Panc1 (cell line): ENCODE measurements at regions not wholly inside any gene's neighbourhood (a gene's known extent, or its start where the extent isn't known, plus 50 kb on each side); places are given as distances from the start of the nearest gene placed in this dataset.

Experiments
- ATAC-seq: fragments of 200-7000 bp; cut with Tn5 transposase; 2 replicates; pipeline ENCODE4 v1.9.1; 2020; ENCODE audit warnings: mild to moderate bottlenecking, moderate library complexity
- BruUV-seq: library from RNA; stranded (reverse); fragments of 400-500 nt; replicated peaks from 2 replicates; lab custom pipeline; 2021; lab: Mats Ljungman, UMichigan
- CTCF ChIA-PET: fragments of 300-600 bp; sonication (Branson Sonifier 250); formaldehyde crosslinking; loops from one replicate; lab custom pipeline; 2022; ENCODE audit warnings: antibody characterized with exemption; lab: Charles Lee
- POLR2A ChIA-PET: fragments of 300-600 bp; sonication (Branson Sonifier 250); formaldehyde crosslinking; loops from one replicate; lab custom pipeline; 2022; ENCODE audit warnings: antibody characterized with exemption; lab: Charles Lee
- DNase-seq: peaks from one replicate; pipeline ENCODE4 v3.0.0-alpha.2; 2010; ENCODE audit warnings: low read depth, low spot score
- H3K27ac ChIP-seq: 2 replicates; pipeline ENCODE4 v1.5.1; 2011; ENCODE audit warnings: mild to moderate bottlenecking, low read length, inconsistent platforms
- H3K27me3 ChIP-seq: fragments of 200-500 bp; sonication (Bioruptor generic); 2 replicates; pipeline ENCODE4 v1.6.0; 2014; ENCODE audit warnings: low read length, inconsistent platforms; ENCODE audit not compliant: control insufficient read depth, insufficient read depth
- H3K36me3 ChIP-seq: fragments of 200-500 bp; sonication (Bioruptor generic); 2 replicates; pipeline ENCODE4 v1.5.1; 2014; ENCODE audit warnings: inconsistent platforms, mild to moderate bottlenecking, low read length, moderate library complexity; ENCODE audit not compliant: control insufficient read depth, insufficient read depth
- H3K4me1 ChIP-seq: 2 replicates; pipeline ENCODE4 v1.5.1; 2011; ENCODE audit warnings: inconsistent platforms, mild to moderate bottlenecking, low read length, moderate library complexity; ENCODE audit not compliant: control insufficient read depth, insufficient read depth
- H3K4me3 ChIP-seq, 2 experiments: 2 replicates each; pipeline ENCODE4 v1.5.1; 2011 to 2012; ENCODE audit warnings: low read depth in 2 of 2, low read length in 2 of 2, mild to moderate bottlenecking in 2 of 2, inconsistent platforms in 1 of 2, moderate library complexity in 1 of 2
- H3K9me3 ChIP-seq: fragments of 200-500 bp; sonication (Bioruptor generic); 2 replicates; pipeline ENCODE4 v1.5.1; 2014; ENCODE audit warnings: low read depth, mild to moderate bottlenecking, inconsistent platforms, low read length, moderate library complexity; ENCODE audit not compliant: control insufficient read depth, insufficient read depth
- POLR2AphosphoS5 ChIP-seq: IDR thresholded peaks from 2 replicates; pipeline ENCODE4 v1.6.1; 2012; ENCODE audit warnings: mild to moderate bottlenecking, low read depth, low read length, moderate library complexity
- REST ChIP-seq, 2 experiments: IDR thresholded peaks; 2 replicates each; pipeline ENCODE4 v1.6.1; 2011 to 2012; ENCODE audit warnings: low read depth in 2 of 2, control low read depth in 1 of 2, low read length in 1 of 2, mild to moderate bottlenecking in 1 of 2, moderate library complexity in 1 of 2; ENCODE audit not compliant: insufficient read depth in 1 of 2
- SIN3A ChIP-seq: IDR thresholded peaks from 2 replicates; pipeline ENCODE4 v1.6.1; 2012; ENCODE audit warnings: low read depth, mild to moderate bottlenecking, low read length, moderate library complexity, borderline replicate concordance; ENCODE audit not compliant: insufficient read depth
- TCF7L2 ChIP-seq: IDR thresholded peaks from 2 replicates; pipeline ENCODE4 v1.6.1; 2011; ENCODE audit warnings: mild to moderate bottlenecking, low read depth, low read length, inconsistent platforms
- in situ Hi-C: cut with HindIII; loops from 2 replicates; pipeline ENCODE4 v1.10.0; 2016; ENCODE audit warnings: low sequenced_read_pairs, low pct_unique_long_range_greater_than_20kb
- intact Hi-C: fragments of 100-400 bp; cut with micrococcal nuclease; formaldehyde crosslinking; loops from one replicate; pipeline ENCODE4 v1.10.0; 2022; ENCODE audit not compliant: unreplicated experiment
- TF ChIP-seq, protein P1 (sequence below): fragments of 450-650 bp; IDR thresholded peaks from 2 replicates; pipeline ENCODE4 v1.5.1; 2017; ENCODE audit warnings: mild to moderate bottlenecking

DNA sequence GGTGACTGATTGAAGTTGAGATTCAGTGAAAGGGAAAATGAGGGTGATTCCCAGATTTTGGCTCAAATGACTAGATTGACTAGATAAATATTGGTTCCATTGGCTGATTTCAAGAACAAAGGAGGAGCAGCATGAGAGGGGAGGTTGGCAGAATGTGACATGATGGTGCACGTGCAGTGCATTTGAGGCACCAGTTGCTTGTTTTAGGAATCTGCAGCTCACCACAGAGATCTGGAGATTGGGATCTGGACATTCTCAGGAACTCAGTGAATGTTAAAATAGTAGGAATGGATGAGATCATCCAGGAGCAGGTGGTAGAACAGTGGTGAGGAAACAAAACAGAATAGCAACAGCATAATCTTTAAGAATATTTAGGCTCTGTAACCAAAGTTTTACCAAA lies 496.3 kb downstream of the DHX35 start:
- BruUV-seq: no TSS peak
- no peak for TF ChIP-seq POLR2AphosphoS5
- TF ChIP-seq REST (IDR thresholded peaks at IDR 0.05; ENCODE audit: insufficient read depth in 1 of 2, low read depth in 2 of 2, low read length in 1 of 2): no peak
- no peak for TF ChIP-seq SIN3A
- TF ChIP-seq, protein P1, sequence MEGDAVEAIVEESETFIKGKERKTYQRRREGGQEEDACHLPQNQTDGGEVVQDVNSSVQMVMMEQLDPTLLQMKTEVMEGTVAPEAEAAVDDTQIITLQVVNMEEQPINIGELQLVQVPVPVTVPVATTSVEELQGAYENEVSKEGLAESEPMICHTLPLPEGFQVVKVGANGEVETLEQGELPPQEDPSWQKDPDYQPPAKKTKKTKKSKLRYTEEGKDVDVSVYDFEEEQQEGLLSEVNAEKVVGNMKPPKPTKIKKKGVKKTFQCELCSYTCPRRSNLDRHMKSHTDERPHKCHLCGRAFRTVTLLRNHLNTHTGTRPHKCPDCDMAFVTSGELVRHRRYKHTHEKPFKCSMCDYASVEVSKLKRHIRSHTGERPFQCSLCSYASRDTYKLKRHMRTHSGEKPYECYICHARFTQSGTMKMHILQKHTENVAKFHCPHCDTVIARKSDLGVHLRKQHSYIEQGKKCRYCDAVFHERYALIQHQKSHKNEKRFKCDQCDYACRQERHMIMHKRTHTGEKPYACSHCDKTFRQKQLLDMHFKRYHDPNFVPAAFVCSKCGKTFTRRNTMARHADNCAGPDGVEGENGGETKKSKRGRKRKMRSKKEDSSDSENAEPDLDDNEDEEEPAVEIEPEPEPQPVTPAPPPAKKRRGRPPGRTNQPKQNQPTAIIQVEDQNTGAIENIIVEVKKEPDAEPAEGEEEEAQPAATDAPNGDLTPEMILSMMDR: no peak
- no peak for TF ChIP-seq TCF7L2
- CTCF ChIA-PET: no interaction called here
- Histone ChIP-seq H3K4me3 (no peak overlapping the region), H3K27me3 (no peaks in the 10 kb centered on the region), H3K9me3 (no peaks in the 10 kb centered on the region), H3K27ac (no peak overlapping the region), H3K4me1 (no peaks in the 10 kb centered on the region), H3K36me3 (no peaks in the 10 kb centered on the region)
- intact Hi-C loops (no loop called here), in situ Hi-C loops (no loop called here)
- POLR2A ChIA-PET: no interaction called here
- ATAC-seq (no peak), DNase-seq (no peak)

DNA sequence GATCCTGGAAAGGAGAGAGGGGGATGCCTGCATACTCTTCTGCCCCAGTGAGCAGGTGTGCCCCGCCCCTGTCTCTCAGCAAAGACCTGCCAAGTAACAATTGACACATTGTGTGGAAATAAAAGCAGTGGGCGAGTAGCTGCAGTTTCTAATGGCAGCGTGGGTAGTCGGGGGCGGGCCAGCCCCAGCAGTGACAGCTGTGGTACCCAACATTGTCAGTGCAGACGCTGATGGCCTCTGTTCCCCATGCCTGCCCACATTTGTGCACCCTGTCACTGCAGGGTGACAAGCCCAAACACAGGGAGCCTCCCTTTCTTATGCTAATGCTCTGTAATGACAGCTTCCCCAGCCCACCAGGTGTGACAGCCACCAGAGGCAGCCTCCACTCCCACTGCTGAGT lies 491.7 kb downstream of the DHX35 start:
- H3K27me3 ChIP-seq: no peaks in the 10 kb centered on the region
- ChIA-PET POLR2A (no interaction called here), CTCF (no interaction called here)
- H3K36me3 ChIP-seq: no peaks in the 10 kb centered on the region
- no peaks in the 10 kb centered on the region for H3K4me1 ChIP-seq
- no peaks in the 10 kb centered on the region for H3K9me3 ChIP-seq
- in situ Hi-C loops: no loop called here
- DNase-seq (no peak), ATAC-seq (no peak)
- intact Hi-C loops: no loop called here
- BruUV-seq: no TSS peak
- TF ChIP-seq, protein P1: no peak
- TF ChIP-seq TCF7L2 (no peak), REST (IDR thresholded peaks at IDR 0.05; ENCODE audit: insufficient read depth in 1 of 2, low read depth in 2 of 2, low read length in 1 of 2) (no peak)
- H3K27ac ChIP-seq: no peak overlapping the region
- H3K4me3 ChIP-seq: no peak overlapping the region
